ENCODE measurements at regions not wholly inside any gene's neighbourhood (a gene's known extent, or its start where the extent isn't known, plus 50 kb on each side); places are given as distances from the start of the nearest gene placed in this dataset.

- TF ChIP-seq EZH2phosphoT487 (IDR thresholded peaks at IDR 0.05; ENCODE audit: low read depth) = no peak
- TF ChIP-seq CTCF (IDR thresholded peaks at IDR 0.05; ENCODE audit: low read depth, low read length) = no peak
- Histone ChIP-seq H3K27me3 (ENCODE audit: low read depth, low read length) (no peaks in the 10 kb centered on the region), H3K4me3 (ENCODE audit: low read length) (no peak overlapping the region), H3K9me3 (ENCODE audit: insufficient read depth, low read length) (no peaks in the 10 kb centered on the region), H3K9ac (ENCODE audit: low read length) (no peak overlapping the region), H3K79me2 (ENCODE audit: low read length) (no peaks in the 10 kb centered on the region), H3K4me2 (ENCODE audit: low read length) (no peak overlapping the region), H3K36me3 (replicated peaks; ENCODE audit: low read depth, low read length) (no peaks in the 10 kb centered on the region), H3K27ac (ENCODE audit: low read length) (no peak overlapping the region), H3K4me1 (ENCODE audit: low read length) (peaks cover 9% of the 10 kb centered on the region), H2AFZ (ENCODE audit: low read depth, low read length) (no peak overlapping the region), H4K20me1 (ENCODE audit: insufficient read depth, low read length) (no peaks in the 10 kb centered on the region)
These were observed 202.4 kb upstream of the CDH9 start for GRCh38 chr5:27240791-27241190.

GRCh38 chr5:27234916-27235315 lies 196.5 kb upstream of the CDH9 start:
- Histone ChIP-seq H3K79me2 (ENCODE audit: low read length) (no peaks in the 10 kb centered on the region), H3K4me2 (ENCODE audit: low read length) (no peak overlapping the region), H3K4me1 (ENCODE audit: low read length) (no peaks in the 10 kb centered on the region), H3K27ac (ENCODE audit: low read length) (no peak overlapping the region), H3K4me3 (ENCODE audit: low read length) (no peak overlapping the region), H4K20me1 (ENCODE audit: insufficient read depth, low read length) (no peaks in the 10 kb centered on the region), H3K36me3 (replicated peaks; ENCODE audit: low read depth, low read length) (no peaks in the 10 kb centered on the region), H3K9ac (ENCODE audit: low read length) (no peak overlapping the region), H3K27me3 (ENCODE audit: low read depth, low read length) (no peaks in the 10 kb centered on the region), H2AFZ (ENCODE audit: low read depth, low read length) (no peak overlapping the region), H3K9me3 (ENCODE audit: insufficient read depth, low read length) (no peaks in the 10 kb centered on the region)
- no peak for TF ChIP-seq EZH2phosphoT487 (IDR thresholded peaks at IDR 0.05; ENCODE audit: low read depth)
- no peak for TF ChIP-seq CTCF (IDR thresholded peaks at IDR 0.05; ENCODE audit: low read depth, low read length)

- Histone ChIP-seq H4K20me1 (ENCODE audit: insufficient read depth, low read length) (no peaks in the 10 kb centered on the region), H3K79me2 (ENCODE audit: low read length) (no peaks in the 10 kb centered on the region), H3K36me3 (replicated peaks; ENCODE audit: low read depth, low read length) (no peaks in the 10 kb centered on the region), H3K9ac (ENCODE audit: low read length) (no peak overlapping the region), H3K4me1 (ENCODE audit: low read length) (no peaks in the 10 kb centered on the region), H3K4me3 (ENCODE audit: low read length) (no peak overlapping the region), H3K4me2 (ENCODE audit: low read length) (no peak overlapping the region), H2AFZ (ENCODE audit: low read depth, low read length) (no peak overlapping the region), H3K9me3 (ENCODE audit: insufficient read depth, low read length) (no peaks in the 10 kb centered on the region), H3K27me3 (ENCODE audit: low read depth, low read length) (no peaks in the 10 kb centered on the region), H3K27ac (ENCODE audit: low read length) (no peak overlapping the region)
- TF ChIP-seq CTCF (IDR thresholded peaks at IDR 0.05; ENCODE audit: low read depth, low read length) (no peak), EZH2phosphoT487 (IDR thresholded peaks at IDR 0.05; ENCODE audit: low read depth) (no peak)
These were observed 183.0 kb upstream of the CDH9 start for GRCh38 chr5:27221410-27221809.

GRCh38 chr5:27220752-27221151 lies 182.4 kb upstream of the CDH9 start:
- no peak overlapping the region for H3K4me2 ChIP-seq (ENCODE audit: low read length)

More at GRCh38 chr5:27220752-27221151, 182.4 kb upstream of the CDH9 start:
- Histone ChIP-seq H3K9ac (ENCODE audit: low read length) (no peak overlapping the region), H2AFZ (ENCODE audit: low read depth, low read length) (no peak overlapping the region), H3K4me3 (ENCODE audit: low read length) (no peak overlapping the region), H3K9me3 (ENCODE audit: insufficient read depth, low read length) (no peaks in the 10 kb centered on the region), H3K36me3 (replicated peaks; ENCODE audit: low read depth, low read length) (no peaks in the 10 kb centered on the region), H3K27ac (ENCODE audit: low read length) (no peak overlapping the region), H3K4me1 (ENCODE audit: low read length) (no peaks in the 10 kb centered on the region), H4K20me1 (ENCODE audit: insufficient read depth, low read length) (no peaks in the 10 kb centered on the region), H3K79me2 (ENCODE audit: low read length) (no peaks in the 10 kb centered on the region), H3K27me3 (ENCODE audit: low read depth, low read length) (no peaks in the 10 kb centered on the region)
- no peak for TF ChIP-seq CTCF (IDR thresholded peaks at IDR 0.05; ENCODE audit: low read depth, low read length)
- no peak for TF ChIP-seq EZH2phosphoT487 (IDR thresholded peaks at IDR 0.05; ENCODE audit: low read depth)

Data from OCI-LY3 (cell line).